Thyroid gland (tissue), 4 donors: ENCODE measurements at regions not wholly inside any gene's neighbourhood (a gene's known extent, or its start where the extent isn't known, plus 50 kb on each side); places are given as distances from the start of the nearest gene placed in this dataset.
"Not testable (repeated sequence)": the region's sequence is repeated elsewhere in the genome, so short reads cannot be mapped to it uniquely, and the experiment has no call there.

Experiments
- POLR2A ChIP-seq, 2 donors: fragments of 450-650 bp; IDR thresholded peaks; one replicate each; pipeline ENCODE4 v1.6.1; 2017; ENCODE audit warnings: antibody characterized with exemption in 2 of 2, mild to moderate bottlenecking in 2 of 2, moderate library complexity in 1 of 2
- TF ChIP-seq, protein P1 (sequence below), 6 experiments: fragments of 200-600 bp in 3 of 6; fragments of 450-650 bp in 3 of 6; sonication (generic) in 3 of 6; IDR thresholded peaks; one replicate each; pipeline ENCODE4 v1.5.1; 2016 to 2019; ENCODE audit warnings: antibody characterized with exemption in 6 of 6, mild to moderate bottlenecking in 2 of 6, inconsistent platforms in 1 of 6, moderate library complexity in 1 of 6

DNA sequence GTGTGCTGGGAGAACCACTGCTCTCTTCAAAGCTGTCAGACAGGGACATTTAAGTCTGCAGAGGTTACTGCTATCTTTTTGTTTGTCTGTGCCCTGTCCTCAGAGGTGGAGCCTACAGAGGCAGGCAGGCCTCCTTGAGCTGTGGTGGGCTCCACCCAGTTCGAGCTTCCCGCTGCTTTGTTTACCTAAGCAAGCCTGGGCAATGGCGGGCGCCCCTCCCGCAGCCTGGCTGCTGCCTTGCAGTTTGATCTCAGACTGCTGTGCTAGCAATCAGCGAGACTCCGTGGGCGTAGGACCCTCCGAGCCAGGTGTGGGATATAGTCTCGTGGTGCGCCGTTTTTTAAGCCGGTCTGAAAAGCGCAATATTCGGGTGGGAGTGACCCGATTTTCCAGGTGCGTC is 164.0 kb downstream of the HRH4 start:
- TF ChIP-seq, protein P1, sequence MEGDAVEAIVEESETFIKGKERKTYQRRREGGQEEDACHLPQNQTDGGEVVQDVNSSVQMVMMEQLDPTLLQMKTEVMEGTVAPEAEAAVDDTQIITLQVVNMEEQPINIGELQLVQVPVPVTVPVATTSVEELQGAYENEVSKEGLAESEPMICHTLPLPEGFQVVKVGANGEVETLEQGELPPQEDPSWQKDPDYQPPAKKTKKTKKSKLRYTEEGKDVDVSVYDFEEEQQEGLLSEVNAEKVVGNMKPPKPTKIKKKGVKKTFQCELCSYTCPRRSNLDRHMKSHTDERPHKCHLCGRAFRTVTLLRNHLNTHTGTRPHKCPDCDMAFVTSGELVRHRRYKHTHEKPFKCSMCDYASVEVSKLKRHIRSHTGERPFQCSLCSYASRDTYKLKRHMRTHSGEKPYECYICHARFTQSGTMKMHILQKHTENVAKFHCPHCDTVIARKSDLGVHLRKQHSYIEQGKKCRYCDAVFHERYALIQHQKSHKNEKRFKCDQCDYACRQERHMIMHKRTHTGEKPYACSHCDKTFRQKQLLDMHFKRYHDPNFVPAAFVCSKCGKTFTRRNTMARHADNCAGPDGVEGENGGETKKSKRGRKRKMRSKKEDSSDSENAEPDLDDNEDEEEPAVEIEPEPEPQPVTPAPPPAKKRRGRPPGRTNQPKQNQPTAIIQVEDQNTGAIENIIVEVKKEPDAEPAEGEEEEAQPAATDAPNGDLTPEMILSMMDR (IDR thresholded peaks at IDR 0.05) = not testable (repeated sequence)
- not testable (repeated sequence) for TF ChIP-seq POLR2A (IDR thresholded peaks at IDR 0.05)
